Astrocyte (in vitro differentiated cells and primary cell): ENCODE measurements at regions not wholly inside any gene's neighbourhood (a gene's known extent, or its start where the extent isn't known, plus 50 kb on each side); places are given as distances from the start of the nearest gene placed in this dataset.
"Not testable (repeated sequence)": the region's sequence is repeated elsewhere in the genome, so short reads cannot be mapped to it uniquely, and the experiment has no call there.

Experiments
- DNase-seq: peaks from one replicate; pipeline ENCODE4 v3.0.0-alpha.2; 2010; ENCODE audit warnings: low read depth
- FAIRE-seq: peaks from 2 replicates; lab custom pipeline; 2011; peaks lifted over from hg19 to GRCh38; lab: Jason Lieb, UNC
- H2AFZ ChIP-seq: 2 replicates; pipeline ENCODE4 v1.6.0; 2012; ENCODE audit warnings: low read depth, low read length, inconsistent platforms
- H3K27ac ChIP-seq: 2 replicates; pipeline ENCODE4 v1.5.1; 2011; ENCODE audit warnings: low read depth, low read length, inconsistent platforms
- H3K27me3 ChIP-seq: 2 replicates; pipeline ENCODE4 v1.6.0; 2011; ENCODE audit warnings: low read length, inconsistent platforms; ENCODE audit not compliant: insufficient read depth
- H3K36me3 ChIP-seq: 2 replicates; pipeline ENCODE4 v1.5.1; 2011; ENCODE audit warnings: low read length, inconsistent platforms; ENCODE audit not compliant: insufficient read depth
- H3K4me1 ChIP-seq: 2 replicates; pipeline ENCODE4 v1.5.1; 2011; ENCODE audit warnings: low read length, inconsistent platforms; ENCODE audit not compliant: insufficient read depth
- H3K4me2 ChIP-seq: 2 replicates; pipeline ENCODE4 v1.6.0; 2012; ENCODE audit warnings: low read length, inconsistent platforms
- H3K4me3 ChIP-seq: 2 replicates; pipeline ENCODE4 v1.5.1; 2011; ENCODE audit warnings: low read depth, mild to moderate bottlenecking, low read length, inconsistent platforms; ENCODE audit not compliant: insufficient read depth
- H3K79me2 ChIP-seq: 2 replicates; pipeline ENCODE4 v1.6.0; 2012; ENCODE audit warnings: mild to moderate bottlenecking, low read length, inconsistent platforms; ENCODE audit not compliant: insufficient read depth
- H3K9ac ChIP-seq: 2 replicates; pipeline ENCODE4 v1.6.0; 2012; ENCODE audit warnings: mild to moderate bottlenecking, low read length, inconsistent platforms
- H3K9me3 ChIP-seq: 2 replicates; pipeline ENCODE4 v1.5.1; 2012; ENCODE audit warnings: low read depth, mild to moderate bottlenecking, low read length, inconsistent platforms; ENCODE audit not compliant: insufficient read depth
- H4K20me1 ChIP-seq: 2 replicates; pipeline ENCODE4 v1.6.0; 2012; ENCODE audit warnings: low read length, inconsistent platforms; ENCODE audit not compliant: insufficient read depth
- H3K27ac Mint-ChIP-seq: one replicate; pipeline ENCODE4 v1.8.0; 2021; ENCODE audit warnings: mild to moderate bottlenecking, mixed read lengths; ENCODE audit not compliant: unreplicated experiment
- H3K27me3 Mint-ChIP-seq: one replicate; pipeline ENCODE4 v1.8.0; 2021; ENCODE audit warnings: low read depth, mixed read lengths; ENCODE audit not compliant: unreplicated experiment
- H3K36me3 Mint-ChIP-seq: one replicate; pipeline ENCODE4 v1.8.0; 2021; ENCODE audit warnings: low read depth, mixed read lengths; ENCODE audit not compliant: unreplicated experiment
- H3K4me1 Mint-ChIP-seq: one replicate; pipeline ENCODE4 v1.8.0; 2021; ENCODE audit warnings: low read depth, mixed read lengths; ENCODE audit not compliant: unreplicated experiment
- H3K4me3 Mint-ChIP-seq: one replicate; pipeline ENCODE4 v1.8.0; 2021; ENCODE audit warnings: mild to moderate bottlenecking, moderate library complexity, mixed read lengths; ENCODE audit not compliant: unreplicated experiment
- H3K9me3 Mint-ChIP-seq: one replicate; pipeline ENCODE4 v1.8.0; 2021; ENCODE audit warnings: mild to moderate bottlenecking, mixed read lengths; ENCODE audit not compliant: unreplicated experiment
- CTCF ChIP-seq: IDR thresholded peaks from 2 replicates; pipeline ENCODE4 v1.5.1; 2011; ENCODE audit warnings: low read depth, mild to moderate bottlenecking, inconsistent platforms, low read length, moderate library complexity; ENCODE audit not compliant: insufficient read depth
- EZH2 ChIP-seq: IDR thresholded peaks from 2 replicates; pipeline ENCODE4 v1.6.1; 2012; ENCODE audit warnings: mild to moderate bottlenecking, low read length, inconsistent platforms; ENCODE audit not compliant: insufficient read depth

GRCh38 chr5:166127766-166128570 lies 2163.5 kb upstream of the WWC1 start:
- H3K9me3 ChIP-seq = peaks cover 10% of the 10 kb centered on the region
- Mint-ChIP-seq H3K4me1 (no peaks in the 10 kb centered on the region), H3K36me3 (no peaks in the 10 kb centered on the region), H3K9me3 (no peaks in the 10 kb centered on the region), H3K27ac (no peak overlapping the region), H3K27me3 (no peaks in the 10 kb centered on the region), H3K4me3 (no peak overlapping the region)
- H3K79me2 ChIP-seq = no peaks in the 10 kb centered on the region
- H3K4me2 ChIP-seq = no peak overlapping the region
- no peak overlapping the region for H3K4me3 ChIP-seq
- DNase-seq (no peak), FAIRE-seq (no peak)
- no peaks in the 10 kb centered on the region for H3K36me3 ChIP-seq
- no peaks in the 10 kb centered on the region for H3K27me3 ChIP-seq
- TF ChIP-seq CTCF = no peak
- no peak for TF ChIP-seq EZH2
- H4K20me1 ChIP-seq = no peaks in the 10 kb centered on the region
- H2AFZ ChIP-seq = no peak overlapping the region
- H3K4me1 ChIP-seq = no peaks in the 10 kb centered on the region
- H3K27ac ChIP-seq = no peak overlapping the region
- no peak overlapping the region for H3K9ac ChIP-seq

- not testable (repeated sequence) for DNase-seq, H3K9me3 Mint-ChIP-seq, H3K36me3 ChIP-seq, H3K27me3 Mint-ChIP-seq, H3K9me3 ChIP-seq, H3K4me1 Mint-ChIP-seq, H3K27ac Mint-ChIP-seq, H3K4me2 ChIP-seq, FAIRE-seq, H3K4me3 Mint-ChIP-seq, H3K27me3 ChIP-seq, H3K27ac ChIP-seq, H2AFZ ChIP-seq, H3K36me3 Mint-ChIP-seq, H3K4me1 ChIP-seq, H3K9ac ChIP-seq, H3K79me2 ChIP-seq, H4K20me1 ChIP-seq, H3K4me3 ChIP-seq
Measured at GRCh38 chr5:166145107-166145506, 2146.3 kb upstream of the WWC1 start.

- Mint-ChIP-seq H3K27ac (no peak overlapping the region), H3K4me1 (no peaks in the 10 kb centered on the region), H3K4me3 (no peak overlapping the region), H3K9me3 (no peaks in the 10 kb centered on the region), H3K27me3 (no peaks in the 10 kb centered on the region), H3K36me3 (no peaks in the 10 kb centered on the region)
- DNase-seq (no peak), FAIRE-seq (no peak)
- Histone ChIP-seq H3K4me1 (no peaks in the 10 kb centered on the region), H3K9ac (no peak overlapping the region), H2AFZ (no peak overlapping the region), H3K79me2 (no peaks in the 10 kb centered on the region), H3K4me2 (no peak overlapping the region), H3K4me3 (no peak overlapping the region), H3K36me3 (no peaks in the 10 kb centered on the region), H3K27me3 (no peaks in the 10 kb centered on the region), H3K27ac (no peak overlapping the region), H4K20me1 (no peaks in the 10 kb centered on the region), H3K9me3 (no peaks in the 10 kb centered on the region)
- no peak for TF ChIP-seq CTCF
- no peak for TF ChIP-seq EZH2
Measured at GRCh38 chr5:166163996-166164610, 2127.3 kb upstream of the WWC1 start.
